ENCODE measurements at regions not wholly inside any gene's neighbourhood (a gene's known extent, or its start where the extent isn't known, plus 50 kb on each side); places are given as distances from the start of the nearest gene placed in this dataset.
"Not testable (repeated sequence)": the region's sequence is repeated elsewhere in the genome, so short reads cannot be mapped to it uniquely, and the experiment has no call there.

DNA sequence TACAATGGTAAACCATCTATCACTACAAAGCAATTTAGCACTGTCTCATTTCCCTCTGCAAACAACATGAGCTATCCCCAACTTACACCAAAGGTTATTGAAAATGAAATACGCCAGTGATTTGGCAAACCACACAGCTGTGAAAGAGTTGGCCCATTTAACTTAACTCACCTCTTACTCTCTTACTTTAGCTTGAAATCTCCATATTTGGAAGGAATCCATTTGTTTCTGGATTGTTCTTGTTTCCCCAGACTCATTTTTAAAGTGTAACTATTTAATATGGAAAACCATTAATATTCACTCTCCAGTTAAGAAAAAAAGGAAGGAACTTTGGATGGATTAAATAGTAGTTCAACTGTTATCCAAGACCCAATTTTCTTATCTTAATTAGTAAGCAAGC is 93.7 kb upstream of the TRIB2 start:
- DNase-seq, result no peak
- Histone ChIP-seq H3K4me3 (no peak overlapping the region), H3K4me1 (ENCODE audit: low read depth) (no peaks in the 10 kb centered on the region), H3K36me3 (ENCODE audit: low read depth) (no peaks in the 10 kb centered on the region), H3K9me3 (no peaks in the 10 kb centered on the region)
- no peak for ATAC-seq
- intact Hi-C loops (cut with DNase I, micrococcal nuclease), result no loop called here
- TF ChIP-seq, protein P1, sequence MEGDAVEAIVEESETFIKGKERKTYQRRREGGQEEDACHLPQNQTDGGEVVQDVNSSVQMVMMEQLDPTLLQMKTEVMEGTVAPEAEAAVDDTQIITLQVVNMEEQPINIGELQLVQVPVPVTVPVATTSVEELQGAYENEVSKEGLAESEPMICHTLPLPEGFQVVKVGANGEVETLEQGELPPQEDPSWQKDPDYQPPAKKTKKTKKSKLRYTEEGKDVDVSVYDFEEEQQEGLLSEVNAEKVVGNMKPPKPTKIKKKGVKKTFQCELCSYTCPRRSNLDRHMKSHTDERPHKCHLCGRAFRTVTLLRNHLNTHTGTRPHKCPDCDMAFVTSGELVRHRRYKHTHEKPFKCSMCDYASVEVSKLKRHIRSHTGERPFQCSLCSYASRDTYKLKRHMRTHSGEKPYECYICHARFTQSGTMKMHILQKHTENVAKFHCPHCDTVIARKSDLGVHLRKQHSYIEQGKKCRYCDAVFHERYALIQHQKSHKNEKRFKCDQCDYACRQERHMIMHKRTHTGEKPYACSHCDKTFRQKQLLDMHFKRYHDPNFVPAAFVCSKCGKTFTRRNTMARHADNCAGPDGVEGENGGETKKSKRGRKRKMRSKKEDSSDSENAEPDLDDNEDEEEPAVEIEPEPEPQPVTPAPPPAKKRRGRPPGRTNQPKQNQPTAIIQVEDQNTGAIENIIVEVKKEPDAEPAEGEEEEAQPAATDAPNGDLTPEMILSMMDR (IDR thresholded peaks at IDR 0.05), result no peak

DNA sequence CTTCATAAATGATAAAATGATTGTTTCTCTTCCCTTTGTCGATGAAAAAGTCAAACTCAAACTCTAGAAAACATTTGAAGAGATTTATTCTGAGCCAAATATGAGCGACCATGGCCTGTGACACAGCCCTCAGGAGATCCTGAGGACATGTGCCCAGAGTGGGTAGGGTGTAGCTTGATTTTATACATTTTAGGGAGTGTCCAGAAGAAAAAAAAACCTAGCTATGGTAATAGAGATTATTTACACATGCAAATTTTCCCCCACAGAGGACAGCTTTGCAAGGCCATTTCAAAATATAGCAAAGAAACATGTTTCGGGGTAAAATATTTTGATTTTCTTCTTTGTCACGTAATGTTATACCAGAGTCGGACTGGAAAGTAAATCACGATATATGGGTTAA is 92.4 kb upstream of the TRIB2 start:
- TF ChIP-seq, protein P1 (IDR thresholded peaks at IDR 0.05), result no peak
- H3K9me3 ChIP-seq, result no peaks in the 10 kb centered on the region
- H3K4me3 ChIP-seq, result no peak overlapping the region
- no peak for ATAC-seq
- intact Hi-C loops (cut with DNase I, micrococcal nuclease), result no loop called here
- DNase-seq, result no peak
- H3K4me1 ChIP-seq (ENCODE audit: low read depth), result no peaks in the 10 kb centered on the region
- no peaks in the 10 kb centered on the region for H3K36me3 ChIP-seq (ENCODE audit: low read depth)

- no peaks in the 10 kb centered on the region for H3K4me1 ChIP-seq (ENCODE audit: low read depth)
- intact Hi-C loops (cut with DNase I, micrococcal nuclease), result no loop called here
- TF ChIP-seq, protein P1 (IDR thresholded peaks at IDR 0.05), result no peak
- no peaks in the 10 kb centered on the region for H3K36me3 ChIP-seq (ENCODE audit: low read depth)
- DNase-seq (no peak), ATAC-seq (no peak)
- no peak overlapping the region for H3K4me3 ChIP-seq
- H3K9me3 ChIP-seq, result no peaks in the 10 kb centered on the region
Measured at GRCh38 chr2:12624905-12625598, 91.7 kb upstream of the TRIB2 start.

- DNase-seq; intact Hi-C loops (cut with DNase I, micrococcal nuclease); H3K4me3 ChIP-seq; H3K9me3 ChIP-seq; H3K4me1 ChIP-seq (ENCODE audit: low read depth); ATAC-seq; H3K36me3 ChIP-seq (ENCODE audit: low read depth): not testable (repeated sequence)
Measured at GRCh38 chr2:12628541-12628940, 88.2 kb upstream of the TRIB2 start.

DNA sequence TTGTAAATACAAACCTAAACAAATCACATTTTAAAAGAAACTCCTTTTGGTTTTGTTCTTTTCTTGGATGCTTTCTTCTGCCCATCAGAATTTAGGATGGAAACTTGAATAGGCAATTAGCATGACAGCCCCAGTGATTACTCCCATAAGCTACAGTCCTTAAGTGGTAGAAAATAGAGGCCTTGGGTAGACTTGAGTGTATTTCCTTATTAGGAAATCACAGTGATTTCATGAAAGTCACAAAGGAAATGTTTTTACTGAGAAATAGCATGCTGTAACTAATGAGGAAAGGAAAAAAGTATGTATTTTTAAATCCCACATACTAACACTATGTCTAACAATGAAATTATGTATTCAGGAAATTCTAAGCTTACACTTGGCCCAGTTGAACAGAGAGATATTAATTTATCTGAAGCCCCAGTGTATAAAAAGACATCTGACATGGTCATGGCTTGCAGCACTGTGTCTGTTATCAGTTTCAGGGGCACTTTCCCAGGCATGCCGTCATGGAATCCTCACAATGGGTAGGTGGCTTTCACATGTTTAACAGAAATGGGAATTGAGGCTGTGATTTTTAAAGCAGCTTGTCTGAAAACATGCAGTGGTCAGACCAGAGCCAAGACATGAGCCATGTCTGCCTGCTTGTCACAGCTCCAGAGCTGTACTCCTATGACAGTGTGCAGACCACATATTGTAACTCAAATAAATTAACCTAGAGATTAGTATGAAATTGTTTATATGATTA is 79.7 kb upstream of the TRIB2 start:
- Histone ChIP-seq H3K4me3 (no peak overlapping the region), H3K4me1 (ENCODE audit: low read depth) (no peaks in the 10 kb centered on the region), H3K9me3 (no peaks in the 10 kb centered on the region), H3K36me3 (ENCODE audit: low read depth) (no peaks in the 10 kb centered on the region)
- TF ChIP-seq, protein P1 (IDR thresholded peaks at IDR 0.05), result no peak
- DNase-seq, result no peak
- ATAC-seq, result no peak
- intact Hi-C loops (cut with DNase I, micrococcal nuclease), result no loop called here

DNA sequence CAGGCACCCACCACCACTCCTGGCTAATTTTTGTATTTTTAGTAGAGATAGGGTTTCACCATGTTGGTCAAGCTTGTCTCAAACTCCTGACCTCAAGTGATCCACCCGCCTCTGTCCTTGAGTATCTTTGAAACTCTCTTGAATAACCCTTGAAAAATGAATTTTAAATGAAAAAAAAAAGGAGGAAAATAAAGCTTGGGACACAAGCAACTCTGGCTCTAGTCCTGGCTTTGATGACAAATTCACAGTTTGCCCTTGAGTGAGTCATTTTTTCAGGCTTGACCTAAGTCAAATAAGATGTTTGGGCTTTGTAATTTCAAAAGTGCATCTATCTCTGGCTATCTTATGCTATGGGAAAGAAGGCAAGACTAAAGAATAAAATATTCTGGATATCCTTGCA is 79.0 kb upstream of the TRIB2 start:
- DNase-seq (no peak), ATAC-seq (no peak)
- Histone ChIP-seq H3K9me3 (no peaks in the 10 kb centered on the region), H3K4me3 (no peak overlapping the region), H3K36me3 (ENCODE audit: low read depth) (no peaks in the 10 kb centered on the region), H3K4me1 (ENCODE audit: low read depth) (no peaks in the 10 kb centered on the region)
- intact Hi-C loops (cut with DNase I, micrococcal nuclease), result no loop called here
- TF ChIP-seq, protein P1 (IDR thresholded peaks at IDR 0.05), result no peak

All from mucosa of descending colon (tissue), 3 donors.